Adrenal gland (tissue), 5 donors: ENCODE measurements at regions not wholly inside any gene's neighbourhood (a gene's known extent, or its start where the extent isn't known, plus 50 kb on each side); places are given as distances from the start of the nearest gene placed in this dataset.

Source experiments
- POLR2A ChIP-seq, 2 donors: fragments of 450-650 bp; IDR thresholded peaks; one replicate each; pipeline ENCODE4 v1.6.1; 2017; ENCODE audit warnings: antibody characterized with exemption in 2 of 2, mild to moderate bottlenecking in 2 of 2, moderate library complexity in 1 of 2
- TF ChIP-seq, protein P1 (sequence below), 6 experiments: fragments of 450-650 bp in 4 of 6; fragments of 200-600 bp in 2 of 6; sonication (generic) in 1 of 6; IDR thresholded peaks; 1 replicate in 5 of 6; 2 replicates in 1 of 6; pipeline versions ENCODE4 v1.5.1 to v1.8.0; 2016 to 2021; ENCODE audit warnings: antibody characterized with exemption in 6 of 6, mild to moderate bottlenecking in 2 of 6, moderate library complexity in 1 of 6
- donor health status: DM: no; HTN: no; CAD: no.

DNA sequence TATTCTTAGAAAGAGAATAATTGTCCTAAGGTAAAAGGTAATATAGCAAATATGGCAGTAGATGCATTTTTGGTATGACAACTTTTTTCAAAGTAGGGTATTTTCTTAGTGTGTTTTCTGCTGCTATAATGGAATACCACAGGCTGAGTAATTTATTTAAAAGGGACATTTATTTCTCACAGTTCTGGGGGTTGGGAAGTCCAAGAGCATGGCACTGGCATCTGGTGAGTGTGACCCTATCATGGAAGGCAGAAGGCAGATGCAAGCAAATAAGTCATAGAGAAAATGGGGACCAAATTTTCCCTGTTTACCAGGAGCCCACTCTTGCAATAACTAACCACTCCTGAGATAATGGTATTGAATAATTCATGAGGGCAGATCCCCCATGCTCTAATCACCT lies 922.5 kb upstream of the MAN1A1 start:
- TF ChIP-seq, protein P1, sequence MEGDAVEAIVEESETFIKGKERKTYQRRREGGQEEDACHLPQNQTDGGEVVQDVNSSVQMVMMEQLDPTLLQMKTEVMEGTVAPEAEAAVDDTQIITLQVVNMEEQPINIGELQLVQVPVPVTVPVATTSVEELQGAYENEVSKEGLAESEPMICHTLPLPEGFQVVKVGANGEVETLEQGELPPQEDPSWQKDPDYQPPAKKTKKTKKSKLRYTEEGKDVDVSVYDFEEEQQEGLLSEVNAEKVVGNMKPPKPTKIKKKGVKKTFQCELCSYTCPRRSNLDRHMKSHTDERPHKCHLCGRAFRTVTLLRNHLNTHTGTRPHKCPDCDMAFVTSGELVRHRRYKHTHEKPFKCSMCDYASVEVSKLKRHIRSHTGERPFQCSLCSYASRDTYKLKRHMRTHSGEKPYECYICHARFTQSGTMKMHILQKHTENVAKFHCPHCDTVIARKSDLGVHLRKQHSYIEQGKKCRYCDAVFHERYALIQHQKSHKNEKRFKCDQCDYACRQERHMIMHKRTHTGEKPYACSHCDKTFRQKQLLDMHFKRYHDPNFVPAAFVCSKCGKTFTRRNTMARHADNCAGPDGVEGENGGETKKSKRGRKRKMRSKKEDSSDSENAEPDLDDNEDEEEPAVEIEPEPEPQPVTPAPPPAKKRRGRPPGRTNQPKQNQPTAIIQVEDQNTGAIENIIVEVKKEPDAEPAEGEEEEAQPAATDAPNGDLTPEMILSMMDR (IDR thresholded peaks at IDR 0.05) = no peak
- TF ChIP-seq POLR2A (IDR thresholded peaks at IDR 0.05) = no peak
